ENCODE measurements at regions not wholly inside any gene's neighbourhood (a gene's known extent, or its start where the extent isn't known, plus 50 kb on each side); places are given as distances from the start of the nearest gene placed in this dataset.
"Not testable (repeated sequence)": the region's sequence is repeated elsewhere in the genome, so short reads cannot be mapped to it uniquely, and the experiment has no call there.

- POLR2A ChIA-PET, result no interaction called here
- CTCF ChIA-PET, result interaction anchor here (0.7 to 1.1 kb wide), 3 partner anchors 8 to 101 kb away, joined by 3 to 5 read pairs (median 3); no protein-coding TSS in a partner anchor
- DNase-seq (ENCODE audit: extremely low spot score), result no peak
- TF ChIP-seq FOXA1 (IDR thresholded peaks at IDR 0.05), result no peak
- no peak for TF ChIP-seq SP1 (IDR thresholded peaks at IDR 0.05)
- no peak for TF ChIP-seq SUZ12 (IDR thresholded peaks at IDR 0.05)
- no peak for TF ChIP-seq BHLHE40 (IDR thresholded peaks at IDR 0.05; ENCODE audit: borderline replicate concordance)
- no peak for TF ChIP-seq HDGF (IDR thresholded peaks at IDR 0.05; ENCODE audit: borderline replicate concordance)
- no peak for TF ChIP-seq NFRKB (IDR thresholded peaks at IDR 0.05)
Observed at GRCh38 chr18:8882632-8883408, 177.5 kb downstream of the MTCL1 start.

- no peak for TF ChIP-seq FOXK2 (IDR thresholded peaks at IDR 0.05)
- CTCF ChIA-PET, result interaction anchor here (0.7 to 1.1 kb wide), 2 partner anchors 9 to 100 kb away, joined by 3 read pairs; no protein-coding TSS in a partner anchor
- no peak for DNase-seq (ENCODE audit: extremely low spot score)
- POLR2A ChIA-PET, result no interaction called here
Observed at GRCh38 chr18:8883409-8883668, 178.0 kb downstream of the MTCL1 start.

GRCh38 chr18:8887877-8888276 lies 182.5 kb downstream of the MTCL1 start:
- CTCF ChIA-PET, POLR2A ChIA-PET: not testable (repeated sequence)

GRCh38 chr18:8889489-8889888 lies 184.1 kb downstream of the MTCL1 start:
- ChIA-PET CTCF (no interaction called here), POLR2A (no interaction called here)
- no peak for TF ChIP-seq TARDBP (IDR thresholded peaks at IDR 0.05)
- TF ChIP-seq PKNOX1 (IDR thresholded peaks at IDR 0.05), result no peak
- no peak for TF ChIP-seq LEF1 (IDR thresholded peaks at IDR 0.05; ENCODE audit: borderline replicate concordance)
- no peak for TF ChIP-seq SUZ12 (IDR thresholded peaks at IDR 0.05)
- no peak for TF ChIP-seq FOXK2 (IDR thresholded peaks at IDR 0.05)
- no peak for TF ChIP-seq ELF4 (IDR thresholded peaks at IDR 0.05)
- TF ChIP-seq BHLHE40 (IDR thresholded peaks at IDR 0.05; ENCODE audit: borderline replicate concordance), result no peak
- TF ChIP-seq HDGF (IDR thresholded peaks at IDR 0.05; ENCODE audit: borderline replicate concordance), result no peak
- no peak for TF ChIP-seq SP1 (IDR thresholded peaks at IDR 0.05)
- no peak for TF ChIP-seq L3MBTL2 (conservative IDR thresholded peaks at IDR 0.05)
- TF ChIP-seq FOXM1 (IDR thresholded peaks at IDR 0.05; ENCODE audit: borderline replicate concordance), result no peak
- no peak for TF ChIP-seq ARNT (IDR thresholded peaks at IDR 0.05)
- no peak for TF ChIP-seq FOXA1 (IDR thresholded peaks at IDR 0.05)
- TF ChIP-seq NFRKB (IDR thresholded peaks at IDR 0.05), result no peak
- no peak for TF ChIP-seq ZNF384 (IDR thresholded peaks at IDR 0.05)
- no peak for DNase-seq (ENCODE audit: extremely low spot score)

More at GRCh38 chr18:8887877-8888276, 182.5 kb downstream of the MTCL1 start:
- DNase-seq (ENCODE audit: extremely low spot score), result not testable (repeated sequence)

GRCh38 chr18:8890503-8890902 lies 185.1 kb downstream of the MTCL1 start:
- DNase-seq (ENCODE audit: extremely low spot score); POLR2A ChIA-PET; CTCF ChIA-PET: not testable (repeated sequence)

GRCh38 chr18:8890957-8891464 lies 185.7 kb downstream of the MTCL1 start:
- POLR2A ChIA-PET, result interaction anchor here (0.8 kb wide), 1 partner anchor 9 kb away, joined by 3 read pairs; no protein-coding TSS in a partner anchor
- CTCF ChIA-PET, result no interaction called here

GRCh38 chr18:8893221-8893620 lies 187.9 kb downstream of the MTCL1 start:
- DNase-seq (ENCODE audit: extremely low spot score), result no peak
- POLR2A ChIA-PET, result no interaction called here
- TF ChIP-seq LEF1 (IDR thresholded peaks at IDR 0.05; ENCODE audit: borderline replicate concordance) (no peak), TARDBP (IDR thresholded peaks at IDR 0.05) (no peak), ELF4 (IDR thresholded peaks at IDR 0.05) (no peak), ARNT (IDR thresholded peaks at IDR 0.05) (no peak), FOXK2 (IDR thresholded peaks at IDR 0.05) (no peak), SUZ12 (IDR thresholded peaks at IDR 0.05) (no peak), PKNOX1 (IDR thresholded peaks at IDR 0.05) (no peak), SP1 (IDR thresholded peaks at IDR 0.05) (no peak), L3MBTL2 (conservative IDR thresholded peaks at IDR 0.05) (no peak), HDGF (IDR thresholded peaks at IDR 0.05; ENCODE audit: borderline replicate concordance) (no peak), NFRKB (IDR thresholded peaks at IDR 0.05) (no peak), FOXM1 (IDR thresholded peaks at IDR 0.05; ENCODE audit: borderline replicate concordance) (no peak), FOXA1 (IDR thresholded peaks at IDR 0.05) (no peak), BHLHE40 (IDR thresholded peaks at IDR 0.05; ENCODE audit: borderline replicate concordance) (no peak)
- CTCF ChIA-PET, result no interaction called here

More at GRCh38 chr18:8890957-8891464, 185.7 kb downstream of the MTCL1 start:
- DNase-seq (ENCODE audit: extremely low spot score), result peak; percentile 20
- no peak for TF ChIP-seq ZNF384 (IDR thresholded peaks at IDR 0.05)
- no peak for TF ChIP-seq FOXM1 (IDR thresholded peaks at IDR 0.05; ENCODE audit: borderline replicate concordance)
- peak; percentile 43 for TF ChIP-seq PKNOX1 (IDR thresholded peaks at IDR 0.05)
- TF ChIP-seq ARNT (IDR thresholded peaks at IDR 0.05), result no peak
- TF ChIP-seq SUZ12 (IDR thresholded peaks at IDR 0.05), result no peak
- TF ChIP-seq ELF4 (IDR thresholded peaks at IDR 0.05), result no peak
